ENCODE measurements at regions not wholly inside any gene's neighbourhood (a gene's known extent, or its start where the extent isn't known, plus 50 kb on each side); places are given as distances from the start of the nearest gene placed in this dataset.

- no peak for DNase-seq (ENCODE audit: low spot score in 2 of 2)
- 100% methylated on average over 3 of the region's 3 CpGs for WGBS, 2 donors
- no peak overlapping the region for H3K4me3 ChIP-seq (ENCODE audit: low read depth, poor library complexity, severe bottlenecking)
- intact Hi-C loops (cut with DNase I; ENCODE audit: low total_unique reads), result no loop called here
- no peak for TF ChIP-seq POLR2A (IDR thresholded peaks at IDR 0.05)
- TF ChIP-seq, protein P1, sequence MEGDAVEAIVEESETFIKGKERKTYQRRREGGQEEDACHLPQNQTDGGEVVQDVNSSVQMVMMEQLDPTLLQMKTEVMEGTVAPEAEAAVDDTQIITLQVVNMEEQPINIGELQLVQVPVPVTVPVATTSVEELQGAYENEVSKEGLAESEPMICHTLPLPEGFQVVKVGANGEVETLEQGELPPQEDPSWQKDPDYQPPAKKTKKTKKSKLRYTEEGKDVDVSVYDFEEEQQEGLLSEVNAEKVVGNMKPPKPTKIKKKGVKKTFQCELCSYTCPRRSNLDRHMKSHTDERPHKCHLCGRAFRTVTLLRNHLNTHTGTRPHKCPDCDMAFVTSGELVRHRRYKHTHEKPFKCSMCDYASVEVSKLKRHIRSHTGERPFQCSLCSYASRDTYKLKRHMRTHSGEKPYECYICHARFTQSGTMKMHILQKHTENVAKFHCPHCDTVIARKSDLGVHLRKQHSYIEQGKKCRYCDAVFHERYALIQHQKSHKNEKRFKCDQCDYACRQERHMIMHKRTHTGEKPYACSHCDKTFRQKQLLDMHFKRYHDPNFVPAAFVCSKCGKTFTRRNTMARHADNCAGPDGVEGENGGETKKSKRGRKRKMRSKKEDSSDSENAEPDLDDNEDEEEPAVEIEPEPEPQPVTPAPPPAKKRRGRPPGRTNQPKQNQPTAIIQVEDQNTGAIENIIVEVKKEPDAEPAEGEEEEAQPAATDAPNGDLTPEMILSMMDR (IDR thresholded peaks at IDR 0.05), result no peak
Observed at GRCh38 chr6:26306232-26306631, 58.8 kb upstream of the BTN3A2 start.

DNA sequence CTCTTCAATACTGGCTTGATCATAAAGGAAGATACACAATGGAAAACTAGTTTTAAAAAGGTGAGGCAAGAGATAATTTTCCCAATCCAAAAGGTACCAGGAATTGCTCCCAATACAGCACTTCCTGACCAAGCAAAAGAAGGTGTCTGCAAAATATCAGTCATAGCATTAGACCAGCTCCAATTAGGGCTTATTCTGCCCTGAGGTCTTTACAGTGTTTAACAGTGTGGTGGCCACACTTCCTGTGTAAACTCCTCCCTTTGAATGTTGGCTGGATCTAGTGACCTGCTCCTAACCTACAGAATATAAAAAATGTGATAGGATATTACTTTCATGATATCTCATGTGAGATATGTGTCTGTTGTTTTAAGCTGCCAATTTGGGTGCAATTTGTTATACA, 57.1 kb upstream of the BTN3A2 start:
- intact Hi-C loops (cut with DNase I; ENCODE audit: low total_unique reads), result no loop called here
- TF ChIP-seq POLR2A (IDR thresholded peaks at IDR 0.05), result no peak
- TF ChIP-seq, protein P1 (IDR thresholded peaks at IDR 0.05), result no peak

DNA sequence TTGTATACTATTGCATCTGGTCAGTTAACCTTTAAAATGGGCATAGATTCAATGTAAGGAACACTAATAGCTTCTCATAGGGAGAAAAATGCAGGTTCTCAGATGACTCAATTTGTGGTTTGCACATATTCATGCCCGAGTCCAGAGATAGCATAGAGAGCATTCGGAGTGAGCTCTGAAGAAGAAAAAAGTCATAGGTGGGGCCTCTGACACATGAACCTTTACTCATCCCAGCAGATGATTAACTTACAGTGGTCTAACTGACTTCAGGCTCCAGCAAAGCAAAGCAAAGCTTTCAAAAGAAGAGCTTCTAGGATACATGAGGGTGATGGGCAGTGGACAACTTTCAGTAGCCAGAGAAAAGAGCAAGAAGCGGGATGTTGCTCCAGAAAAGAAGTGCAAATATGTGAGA, 55.3 kb upstream of the BTN3A2 start:
- no peak overlapping the region for H3K4me3 ChIP-seq (ENCODE audit: low read depth, poor library complexity, severe bottlenecking)
- 77 to 81% methylated on average over 3 of the region's 3 CpGs for WGBS, 2 donors
- no peak for DNase-seq (ENCODE audit: low spot score in 2 of 2)
- intact Hi-C loops (cut with DNase I; ENCODE audit: low total_unique reads), result no loop called here
- TF ChIP-seq, protein P1 (IDR thresholded peaks at IDR 0.05), result no peak
- no peak for TF ChIP-seq POLR2A (IDR thresholded peaks at IDR 0.05)

More for the DNA sequence above, 57.1 kb upstream of the BTN3A2 start:
- no peak overlapping the region for H3K4me3 ChIP-seq (ENCODE audit: low read depth, poor library complexity, severe bottlenecking)
- DNase-seq (ENCODE audit: low spot score in 2 of 2), result no peak

- no peak overlapping the region for H3K4me3 ChIP-seq (ENCODE audit: low read depth, poor library complexity, severe bottlenecking)
- TF ChIP-seq, protein P1 (IDR thresholded peaks at IDR 0.05), result no peak
- no peak for TF ChIP-seq POLR2A (IDR thresholded peaks at IDR 0.05)
- intact Hi-C loops (cut with DNase I; ENCODE audit: low total_unique reads), result no loop called here
Observed at GRCh38 chr6:26311012-26311384, 54.0 kb upstream of the BTN3A2 start.

DNA sequence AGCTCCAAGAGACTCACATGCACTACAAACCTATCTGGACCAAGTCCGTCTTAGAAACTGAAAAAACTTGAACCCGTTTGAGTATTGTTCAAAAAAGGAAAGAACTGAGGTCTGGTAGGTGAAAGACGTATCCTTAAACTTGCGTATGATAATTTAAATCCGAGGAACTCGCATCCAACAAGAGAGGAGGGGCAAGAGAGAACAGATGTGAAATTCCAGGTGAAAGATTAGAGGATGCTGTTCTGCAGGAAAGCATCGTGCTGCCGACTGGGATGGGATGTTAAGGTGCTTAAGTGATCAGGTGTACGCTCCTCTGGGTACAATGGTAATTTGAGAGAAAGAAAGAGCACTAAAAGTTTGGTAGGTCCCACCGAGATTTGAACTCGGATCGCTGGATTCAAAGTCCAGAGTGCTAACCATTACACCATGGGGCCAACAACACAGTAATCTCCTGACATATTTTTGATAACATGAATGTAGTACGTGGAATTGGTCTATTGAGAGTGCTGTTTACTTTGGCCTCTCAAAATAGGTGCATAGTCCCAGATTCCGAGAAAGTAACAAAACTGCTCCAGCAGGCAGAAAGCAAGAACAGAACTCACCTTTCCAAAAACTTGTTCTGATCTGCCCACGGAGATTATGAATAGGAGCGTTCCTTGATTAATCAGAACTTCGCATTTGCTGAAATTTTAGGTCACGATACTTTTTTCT, 53.5 kb upstream of the BTN3A2 start:
- 5 to 7% methylated on average over 18 of the region's 18 CpGs for WGBS, 2 donors
- intact Hi-C loops (cut with DNase I; ENCODE audit: low total_unique reads), result no loop called here
- TF ChIP-seq, protein P1 (IDR thresholded peaks at IDR 0.05), result no peak
- no peak for TF ChIP-seq POLR2A (IDR thresholded peaks at IDR 0.05)
- peak overlapping the region; percentile 15 for H3K4me3 ChIP-seq (ENCODE audit: low read depth, poor library complexity, severe bottlenecking)
- peak in 1 of 2 donors; percentile 53 for DNase-seq (ENCODE audit: low spot score in 2 of 2)

More at GRCh38 chr6:26311012-26311384, 54.0 kb upstream of the BTN3A2 start:
- WGBS, 2 donors, result 15 to 18% methylated on average over 11 of the region's 11 CpGs
- no peak for DNase-seq (ENCODE audit: low spot score in 2 of 2)

GRCh38 chr6:26312096-26312463, 52.9 kb upstream of the BTN3A2 start:
- H3K4me3 ChIP-seq (ENCODE audit: low read depth, poor library complexity, severe bottlenecking), result peak overlapping the region; percentile 15
- intact Hi-C loops (cut with DNase I; ENCODE audit: low total_unique reads), result no loop called here
- DNase-seq (ENCODE audit: low spot score in 2 of 2), result no peak
- WGBS, 2 donors, result 1% methylated on average over 6 of the region's 6 CpGs
- no peak for TF ChIP-seq POLR2A (IDR thresholded peaks at IDR 0.05)
- TF ChIP-seq, protein P1 (IDR thresholded peaks at IDR 0.05), result no peak
